Keratinocyte (primary cell): ENCODE measurements at regions not wholly inside any gene's neighbourhood (a gene's known extent, or its start where the extent isn't known, plus 50 kb on each side); places are given as distances from the start of the nearest gene placed in this dataset.

ENCODE experiments used
- DNase-seq: peaks from one replicate; pipeline ENCODE4 v3.0.0-alpha.2; 2011; ENCODE audit warnings: low read depth, missing footprints, low spot score
- FAIRE-seq: peaks from 2 replicates; lab custom pipeline; 2011; peaks lifted over from hg19 to GRCh38; lab: Jason Lieb, UNC
- H2AFZ ChIP-seq: 2 replicates; pipeline ENCODE4 v1.6.0; 2012; ENCODE audit warnings: low read length, control low read depth, inconsistent platforms; ENCODE audit not compliant: control insufficient read depth
- H3K27ac ChIP-seq: 2 replicates; pipeline ENCODE4 v1.5.1; 2011; ENCODE audit warnings: low read length; ENCODE audit not compliant: control insufficient read depth, insufficient read depth
- H3K27me3 ChIP-seq: 3 replicates; pipeline ENCODE4 v1.6.0; 2011; ENCODE audit warnings: low read length; ENCODE audit not compliant: control insufficient read depth, insufficient read depth; ENCODE audit errors: extremely low read depth
- H3K36me3 ChIP-seq, 2 experiments: 2 replicates in 1 of 2; 3 replicates in 1 of 2; pipeline ENCODE4 v1.5.1; 2011; ENCODE audit warnings: low read length in 2 of 2, mild to moderate bottlenecking in 1 of 2; ENCODE audit not compliant: control insufficient read depth in 2 of 2, insufficient read depth in 2 of 2; ENCODE audit errors: extremely low read depth in 1 of 2
- H3K4me1 ChIP-seq: 3 replicates; pipeline ENCODE4 v1.5.1; 2011; ENCODE audit warnings: low read length; ENCODE audit not compliant: control insufficient read depth, insufficient read depth; ENCODE audit errors: extremely low read depth
- H3K4me2 ChIP-seq: 3 replicates; pipeline ENCODE4 v1.6.0; 2011; ENCODE audit warnings: low read depth, low read length; ENCODE audit not compliant: control insufficient read depth, insufficient read depth; ENCODE audit errors: extremely low read depth
- H3K4me3 ChIP-seq, 3 experiments: fragments of 200-600 bp in 1 of 3; sonication (generic) in 1 of 3; 2 replicates in 2 of 3; 3 replicates in 1 of 3; pipeline ENCODE4 v1.5.1; 2011 to 2016; ENCODE audit warnings: low read length in 3 of 3, mild to moderate bottlenecking in 3 of 3, control low read depth in 2 of 3, inconsistent platforms in 1 of 3, low read depth in 1 of 3, mixed read lengths in 1 of 3, mixed run types in 1 of 3, moderate library complexity in 1 of 3; ENCODE audit not compliant: control insufficient read depth in 2 of 3, insufficient read depth in 2 of 3; ENCODE audit errors: extremely low read depth in 1 of 3
- H3K79me2 ChIP-seq: 2 replicates; pipeline ENCODE4 v1.6.0; 2012; ENCODE audit warnings: low read length; ENCODE audit not compliant: control insufficient read depth, insufficient read depth
- H3K9ac ChIP-seq: 3 replicates; pipeline ENCODE4 v1.6.0; 2011; ENCODE audit warnings: low read length; ENCODE audit not compliant: control insufficient read depth, insufficient read depth; ENCODE audit errors: extremely low read depth
- H3K9me1 ChIP-seq: 3 replicates; pipeline ENCODE4 v1.6.0; 2011; ENCODE audit warnings: low read length; ENCODE audit not compliant: control insufficient read depth, insufficient read depth; ENCODE audit errors: extremely low read depth
- H3K9me3 ChIP-seq: 2 replicates; pipeline ENCODE4 v1.5.1; 2012; ENCODE audit warnings: low read depth, low read length; ENCODE audit not compliant: control insufficient read depth
- H4K20me1 ChIP-seq: 3 replicates; pipeline ENCODE4 v1.6.0; 2011; ENCODE audit warnings: low read length; ENCODE audit not compliant: control insufficient read depth, insufficient read depth; ENCODE audit errors: extremely low read depth
- CTCF ChIP-seq, 3 experiments: IDR thresholded peaks in 1 of 3; conservative IDR thresholded peaks in 1 of 3; optimal IDR thresholded peaks in 1 of 3; 2 replicates in 2 of 3; 3 replicates in 1 of 3; pipeline versions ENCODE3 to v1.5.1; 2011; ENCODE audit warnings: low read length in 3 of 3, mild to moderate bottlenecking in 3 of 3, moderate library complexity in 2 of 3, control low read depth in 1 of 3, inconsistent platforms in 1 of 3; ENCODE audit not compliant: insufficient read depth in 2 of 3; ENCODE audit errors: extremely low read depth in 1 of 3
- EZH2 ChIP-seq: IDR thresholded peaks from one replicate; pipeline ENCODE4 v1.6.1; 2012; ENCODE audit warnings: inconsistent platforms, mild to moderate bottlenecking, low read length, moderate library complexity
- dilution Hi-C: fragments of 300-500 bp; cut with MboI; formaldehyde crosslinking; loops from one replicate; pipeline ENCODE4 v1.7.0; 2020; ENCODE audit warnings: low sequenced_read_pairs; ENCODE audit not compliant: extremely low pct_ligation_motif_present

DNA sequence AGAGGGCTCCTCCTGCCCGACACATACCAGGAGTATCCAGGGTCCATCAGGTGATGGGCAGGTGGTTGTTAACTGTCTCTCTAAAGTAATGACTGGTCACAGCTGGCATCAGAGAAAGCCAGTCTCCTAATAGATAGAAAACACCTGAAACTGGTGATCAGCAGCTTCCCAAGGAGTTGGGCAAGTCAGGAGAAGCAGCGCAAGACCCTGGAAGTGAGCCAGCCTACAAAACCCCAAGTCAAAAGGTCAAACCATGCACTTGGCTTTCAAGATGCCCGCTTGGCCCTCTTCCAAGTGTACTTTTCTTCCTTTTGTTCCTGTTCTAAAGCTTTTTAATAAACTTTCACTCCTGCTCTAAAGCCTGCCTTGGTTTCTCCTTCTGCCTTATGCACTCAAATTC lies 815.2 kb downstream of the DCDC2C start:
- Histone ChIP-seq H3K4me2 (no peak overlapping the region), H3K27ac (no peak overlapping the region), H3K9me3 (peaks cover 4% of the 10 kb centered on the region), H3K4me1 (no peaks in the 10 kb centered on the region), H3K4me3 (no peak overlapping the region), H3K27me3 (no peaks in the 10 kb centered on the region), H2AFZ (no peak overlapping the region), H3K9ac (no peak overlapping the region), H4K20me1 (no peaks in the 10 kb centered on the region), H3K79me2 (no peaks in the 10 kb centered on the region), H3K9me1 (no peaks in the 10 kb centered on the region), H3K36me3 (no peaks in the 10 kb centered on the region)
- TF ChIP-seq CTCF (optimal IDR thresholded peaks at IDR 0.05 in 1 of 3, IDR thresholded peaks at IDR 0.05 in 1 of 3, conservative IDR thresholded peaks at IDR 0.05 in 1 of 3; ENCODE audit: extremely low read depth in 1 of 3, insufficient read depth in 2 of 3, low read length in 3 of 3): no peak
- TF ChIP-seq EZH2: no peak
- FAIRE-seq (no peak), DNase-seq (no peak)
- dilution Hi-C loops: no loop called here

- H2AFZ ChIP-seq: no peak overlapping the region
- DNase-seq (no peak), FAIRE-seq (no peak)
- no peaks in the 10 kb centered on the region for H4K20me1 ChIP-seq
- H3K27ac ChIP-seq: no peak overlapping the region
- no peaks in the 10 kb centered on the region for H3K9me1 ChIP-seq
- H3K36me3 ChIP-seq: no peaks in the 10 kb centered on the region
- no peak overlapping the region for H3K4me3 ChIP-seq
- peaks cover 4% of the 10 kb centered on the region for H3K9me3 ChIP-seq
- H3K4me1 ChIP-seq: no peaks in the 10 kb centered on the region
- TF ChIP-seq CTCF (optimal IDR thresholded peaks at IDR 0.05 in 1 of 3, IDR thresholded peaks at IDR 0.05 in 1 of 3, conservative IDR thresholded peaks at IDR 0.05 in 1 of 3; ENCODE audit: extremely low read depth in 1 of 3, insufficient read depth in 2 of 3, low read length in 3 of 3) (no peak), EZH2 (no peak)
- no peak overlapping the region for H3K9ac ChIP-seq
- dilution Hi-C loops: no loop called here
- H3K79me2 ChIP-seq: no peaks in the 10 kb centered on the region
- H3K4me2 ChIP-seq: no peak overlapping the region
- H3K27me3 ChIP-seq: no peaks in the 10 kb centered on the region
These were observed 819.4 kb downstream of the DCDC2C start for GRCh38 chr2:4522498-4523421.
